Gastrocnemius medialis (tissue), 4 donors: ENCODE measurements at regions not wholly inside any gene's neighbourhood (a gene's known extent, or its start where the extent isn't known, plus 50 kb on each side); places are given as distances from the start of the nearest gene placed in this dataset.
A peak's percentile ranks its signal among the peaks of the same experiment; 100 is the strongest.

Source experiments
- ATAC-seq, 2 donors: fragments of 150-250 bp; one replicate each; pipeline ENCODE4 v1.9.1; 2016
- DNase-seq, 2 donors: peaks; one replicate each; pipeline ENCODE4 v3.0.0-alpha.2; 2019
- H3K27ac ChIP-seq, 4 donors: fragments of 200-600 bp; sonication (generic); 1 replicate in 1 of 4; 2 replicates in 3 of 4; pipeline ENCODE4 v1.5.1; 2016 to 2018; ENCODE audit warnings: mild to moderate bottlenecking in 2 of 4, moderate library complexity in 1 of 4
- H3K27me3 ChIP-seq, 3 donors: fragments of 200-600 bp; sonication (generic) in 2 of 3; 1 replicate in 1 of 3; 2 replicates in 2 of 3; pipeline versions ENCODE4 v1.5.1 to v1.6.0; 2016 to 2019; ENCODE audit warnings: mild to moderate bottlenecking in 1 of 3, moderate library complexity in 1 of 3
- H3K36me3 ChIP-seq, 2 donors: fragments of 200-600 bp; sonication (generic) in 1 of 2; one replicate each; pipeline ENCODE4 v1.5.1; 2017 to 2018
- H3K4me1 ChIP-seq, 2 donors: fragments of 200-600 bp; sonication (generic) in 1 of 2; one replicate each; pipeline ENCODE4 v1.5.1; 2016 to 2017; ENCODE audit warnings: mild to moderate bottlenecking in 2 of 2
- H3K4me3 ChIP-seq, 4 donors: fragments of 200-600 bp; sonication (generic) in 3 of 4; 1 replicate in 1 of 4; 2 replicates in 3 of 4; pipeline ENCODE4 v1.5.1; 2016 to 2019; ENCODE audit warnings: mild to moderate bottlenecking in 2 of 4
- H3K9me3 ChIP-seq, 3 donors: fragments of 200-600 bp; sonication (generic) in 2 of 3; 1 replicate in 1 of 3; 2 replicates in 2 of 3; pipeline ENCODE4 v1.5.1; 2016 to 2019
- POLR2A ChIP-seq, 2 donors: fragments of 450-650 bp; IDR thresholded peaks; one replicate each; pipeline ENCODE4 v1.6.1; 2017; ENCODE audit warnings: antibody characterized with exemption in 2 of 2, mild to moderate bottlenecking in 2 of 2, moderate library complexity in 2 of 2
- in situ Hi-C, 4 donors: fragments of 200-750 bp; cut with MboI; loops; one replicate each; pipeline versions ENCODE4 v1.15.0 to v1.8.0; 2017; ENCODE audit warnings: low sequenced_read_pairs in 4 of 4
- intact Hi-C: fragments of 100-400 bp; cut with DNase I; formaldehyde crosslinking; loops from one replicate; pipeline ENCODE4 v1.15.1; 2023; ENCODE audit warnings: low total_unique reads
- TF ChIP-seq, protein P1 (sequence below), 5 experiments: fragments of 450-650 bp in 3 of 5; fragments of 200-600 bp in 2 of 5; sonication (generic) in 2 of 5; IDR thresholded peaks in 4 of 5; conservative IDR thresholded peaks in 1 of 5; 1 replicate in 4 of 5; 2 replicates in 1 of 5; pipeline ENCODE4 v1.5.1; 2016 to 2019; ENCODE audit warnings: antibody characterized with exemption in 5 of 5, mild to moderate bottlenecking in 3 of 5, moderate library complexity in 3 of 5

DNA sequence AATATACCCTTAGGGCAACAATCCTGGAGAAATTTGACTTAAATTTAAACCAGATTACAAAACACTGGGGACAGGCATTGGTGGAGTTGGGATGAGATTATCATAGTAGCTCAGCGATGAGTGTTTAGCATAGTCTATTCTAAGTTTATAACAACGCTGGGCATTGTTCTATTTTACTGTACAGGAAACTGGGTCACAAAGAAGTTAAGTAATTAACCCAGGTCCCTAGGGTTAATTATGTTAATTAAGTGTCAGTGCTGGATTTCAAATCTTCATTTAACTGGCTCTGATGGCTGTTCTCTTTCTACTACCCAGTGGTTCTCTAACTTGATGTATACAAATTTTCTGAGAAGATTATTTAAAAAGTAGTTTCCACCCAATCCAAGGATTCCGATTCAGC lies 388.9 kb downstream of the KCNRG start:
- DNase-seq (no peak), ATAC-seq (no peak)
- intact Hi-C loops (no loop called here), in situ Hi-C loops (no loop called here)
- Histone ChIP-seq H3K27ac (no peak overlapping the region), H3K9me3 (no peaks in the 10 kb centered on the region), H3K36me3 (no peaks in the 10 kb centered on the region), H3K4me1 (peaks cover 15 to 22% of the 10 kb centered on the region in 2 donors), H3K4me3 (no peak overlapping the region), H3K27me3 (no peaks in the 10 kb centered on the region)
- TF ChIP-seq POLR2A (IDR thresholded peaks at IDR 0.05), result no peak
- TF ChIP-seq, protein P1, sequence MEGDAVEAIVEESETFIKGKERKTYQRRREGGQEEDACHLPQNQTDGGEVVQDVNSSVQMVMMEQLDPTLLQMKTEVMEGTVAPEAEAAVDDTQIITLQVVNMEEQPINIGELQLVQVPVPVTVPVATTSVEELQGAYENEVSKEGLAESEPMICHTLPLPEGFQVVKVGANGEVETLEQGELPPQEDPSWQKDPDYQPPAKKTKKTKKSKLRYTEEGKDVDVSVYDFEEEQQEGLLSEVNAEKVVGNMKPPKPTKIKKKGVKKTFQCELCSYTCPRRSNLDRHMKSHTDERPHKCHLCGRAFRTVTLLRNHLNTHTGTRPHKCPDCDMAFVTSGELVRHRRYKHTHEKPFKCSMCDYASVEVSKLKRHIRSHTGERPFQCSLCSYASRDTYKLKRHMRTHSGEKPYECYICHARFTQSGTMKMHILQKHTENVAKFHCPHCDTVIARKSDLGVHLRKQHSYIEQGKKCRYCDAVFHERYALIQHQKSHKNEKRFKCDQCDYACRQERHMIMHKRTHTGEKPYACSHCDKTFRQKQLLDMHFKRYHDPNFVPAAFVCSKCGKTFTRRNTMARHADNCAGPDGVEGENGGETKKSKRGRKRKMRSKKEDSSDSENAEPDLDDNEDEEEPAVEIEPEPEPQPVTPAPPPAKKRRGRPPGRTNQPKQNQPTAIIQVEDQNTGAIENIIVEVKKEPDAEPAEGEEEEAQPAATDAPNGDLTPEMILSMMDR (IDR thresholded peaks at IDR 0.05 in 4 of 5, conservative IDR thresholded peaks at IDR 0.05 in 1 of 5), result no peak

DNA sequence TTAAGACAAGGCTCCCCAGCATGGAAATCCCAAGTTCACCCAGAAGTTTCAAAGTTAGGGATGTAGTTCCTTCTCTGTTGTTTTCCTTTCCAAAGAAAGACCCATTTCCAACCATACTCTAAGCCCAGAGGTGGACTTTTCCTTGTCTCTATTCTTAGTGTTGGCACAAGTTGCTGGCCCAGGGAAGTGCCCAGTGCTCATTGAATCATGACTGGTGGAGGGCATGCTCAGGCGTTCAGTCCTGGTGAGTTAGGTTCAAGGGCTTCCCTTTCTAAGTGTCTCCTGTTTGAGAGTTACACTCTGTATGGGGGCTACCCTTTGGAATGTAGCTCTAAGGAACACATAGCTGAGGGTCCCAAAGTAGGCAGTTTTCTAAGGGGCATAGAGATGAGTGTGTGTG lies 389.5 kb downstream of the KCNRG start:
- Histone ChIP-seq H3K4me3 (no peak overlapping the region), H3K9me3 (no peaks in the 10 kb centered on the region), H3K4me1 (peaks cover 15 to 22% of the 10 kb centered on the region in 2 donors), H3K27ac (no peak overlapping the region), H3K27me3 (no peaks in the 10 kb centered on the region), H3K36me3 (no peaks in the 10 kb centered on the region)
- no peak for DNase-seq
- TF ChIP-seq, protein P1 (IDR thresholded peaks at IDR 0.05 in 4 of 5, conservative IDR thresholded peaks at IDR 0.05 in 1 of 5), result no peak
- TF ChIP-seq POLR2A (IDR thresholded peaks at IDR 0.05), result no peak
- peak in 1 of 2 donors; percentile 31 for ATAC-seq
- intact Hi-C loops, result no loop called here
- in situ Hi-C loops, result no loop called here

GRCh38 chr13:50406831-50407230 lies 391.6 kb downstream of the KCNRG start:
- H3K9me3 ChIP-seq, result no peaks in the 10 kb centered on the region
- peaks cover 16 to 18% of the 10 kb centered on the region in 2 donors for H3K4me1 ChIP-seq
- DNase-seq (no peak), ATAC-seq (no peak)
- no peaks in the 10 kb centered on the region for H3K27me3 ChIP-seq
- no peak overlapping the region for H3K4me3 ChIP-seq
- no peak overlapping the region for H3K27ac ChIP-seq
- intact Hi-C loops (no loop called here), in situ Hi-C loops (no loop called here)
- H3K36me3 ChIP-seq, result no peaks in the 10 kb centered on the region
- TF ChIP-seq, protein P1 (IDR thresholded peaks at IDR 0.05 in 4 of 5, conservative IDR thresholded peaks at IDR 0.05 in 1 of 5), result no peak
- TF ChIP-seq POLR2A (IDR thresholded peaks at IDR 0.05), result no peak

DNA sequence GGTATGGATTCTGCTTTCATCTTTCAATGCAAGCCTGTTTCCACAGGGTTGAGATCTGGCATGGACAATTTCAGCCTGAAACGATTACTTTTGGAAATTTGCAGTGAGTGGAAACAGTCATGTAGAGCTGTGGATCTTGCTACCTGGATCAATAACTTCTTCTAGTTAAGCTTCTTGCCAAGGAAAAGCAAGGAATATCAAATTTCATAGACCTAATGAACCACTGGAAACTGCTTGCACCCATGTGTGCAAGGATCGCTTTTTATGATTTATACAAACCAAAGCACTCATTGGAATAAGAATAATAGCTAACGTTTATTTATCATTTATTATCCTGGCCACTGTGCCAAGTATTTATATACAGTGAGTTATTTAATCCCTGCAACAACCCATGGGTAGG lies 392.8 kb downstream of the KCNRG start:
- peaks cover 16 to 18% of the 10 kb centered on the region in 2 donors for H3K4me1 ChIP-seq
- no peaks in the 10 kb centered on the region for H3K9me3 ChIP-seq
- intact Hi-C loops, result no loop called here
- H3K27ac ChIP-seq, result no peak overlapping the region
- no peaks in the 10 kb centered on the region for H3K27me3 ChIP-seq
- no peak for ATAC-seq
- H3K4me3 ChIP-seq, result no peak overlapping the region
- DNase-seq, result no peak
- H3K36me3 ChIP-seq, result no peaks in the 10 kb centered on the region
- in situ Hi-C loops, result no loop called here
- TF ChIP-seq, protein P1 (IDR thresholded peaks at IDR 0.05 in 4 of 5, conservative IDR thresholded peaks at IDR 0.05 in 1 of 5), result no peak
- no peak for TF ChIP-seq POLR2A (IDR thresholded peaks at IDR 0.05)

DNA sequence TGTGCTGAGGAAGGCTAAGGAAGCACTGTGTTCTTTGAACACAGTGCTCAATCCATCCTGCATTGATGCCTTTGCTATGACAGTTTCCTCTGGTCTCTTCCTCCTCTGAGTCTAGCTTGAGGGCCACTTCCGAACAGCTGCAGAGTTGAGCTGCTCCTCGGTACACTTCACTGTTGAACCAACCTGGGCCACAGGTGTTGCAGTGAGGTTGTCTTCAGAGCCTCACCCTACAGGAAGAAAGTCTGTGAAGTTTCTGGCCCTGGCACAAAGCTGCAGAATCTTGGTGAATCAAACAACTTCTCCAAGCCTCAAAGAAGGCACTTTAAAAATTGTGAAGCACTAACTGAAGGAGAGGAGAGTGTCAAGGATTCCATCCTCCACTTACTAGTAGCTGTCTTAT lies 394.0 kb downstream of the KCNRG start:
- DNase-seq (no peak), ATAC-seq (no peak)
- intact Hi-C loops, result no loop called here
- no peak for TF ChIP-seq POLR2A (IDR thresholded peaks at IDR 0.05)
- TF ChIP-seq, protein P1 (IDR thresholded peaks at IDR 0.05 in 4 of 5, conservative IDR thresholded peaks at IDR 0.05 in 1 of 5), result no peak
- Histone ChIP-seq H3K27me3 (no peaks in the 10 kb centered on the region), H3K27ac (no peak overlapping the region), H3K4me1 (peaks cover 16 to 18% of the 10 kb centered on the region in 2 donors), H3K9me3 (no peaks in the 10 kb centered on the region), H3K36me3 (no peaks in the 10 kb centered on the region), H3K4me3 (no peak overlapping the region)
- in situ Hi-C loops, result no loop called here
